ENCODE measurements at regions not wholly inside any gene's neighbourhood (a gene's known extent, or its start where the extent isn't known, plus 50 kb on each side); places are given as distances from the start of the nearest gene placed in this dataset.
A peak's percentile ranks its signal among the peaks of the same experiment; 100 is the strongest.

DNA sequence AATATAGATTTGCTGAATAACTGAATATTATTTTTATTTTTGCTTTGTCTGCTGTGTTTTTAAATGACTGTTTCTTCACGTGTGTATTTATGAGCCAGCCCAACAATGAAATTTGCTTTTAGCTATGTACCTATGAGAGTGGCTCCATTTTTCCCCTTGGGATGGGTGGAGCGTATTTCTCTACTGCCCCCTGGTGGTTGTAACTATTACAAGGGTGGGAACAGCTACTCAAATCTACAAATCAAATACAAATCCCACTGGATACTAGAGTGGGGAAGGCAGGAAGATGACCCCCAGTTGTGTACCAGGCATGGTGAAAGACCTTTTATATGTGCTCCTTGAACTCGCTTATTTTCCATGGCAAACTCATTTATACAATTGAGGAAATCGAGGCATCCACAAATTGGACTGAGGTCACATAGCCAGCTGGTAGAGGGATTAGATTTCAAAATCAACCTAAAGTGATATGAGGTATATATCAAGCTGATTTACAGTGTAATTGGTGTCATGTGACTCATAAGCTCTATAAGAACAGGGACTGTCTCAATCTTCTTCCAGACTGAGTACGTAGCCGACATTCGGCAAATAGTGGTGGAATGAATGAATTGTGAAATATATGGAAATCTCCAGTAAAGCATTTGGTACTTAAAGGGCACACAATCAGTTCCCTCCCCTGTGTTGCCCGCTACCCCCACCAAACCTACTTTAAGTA, 69.5 kb upstream of the VEPH1 start:
- Mint-ChIP-seq H3K9me3 (no peaks in the 10 kb centered on the region), H3K27ac (no peak overlapping the region), H3K4me1 (ENCODE audit: low read depth) (no peaks in the 10 kb centered on the region), H3K4me3 (no peak overlapping the region), H3K27me3 (peaks cover 10% of the 10 kb centered on the region), H3K36me3 (no peaks in the 10 kb centered on the region)
- DNase-seq, result peak; percentile 17
- ChIA-PET POLR2A (no interaction called here), CTCF (interaction anchor here (0.6 to 3.3 kb wide), 10 partner anchors 9 to 1393 kb away, joined by 3 to 147 read pairs (median 4); no protein-coding TSS in a partner anchor)
- intact Hi-C loops (cut with micrococcal nuclease), result loop anchor here (1.0 kb wide), 1 partner anchor 40 kb away; no protein-coding TSS in a partner anchor

DNA sequence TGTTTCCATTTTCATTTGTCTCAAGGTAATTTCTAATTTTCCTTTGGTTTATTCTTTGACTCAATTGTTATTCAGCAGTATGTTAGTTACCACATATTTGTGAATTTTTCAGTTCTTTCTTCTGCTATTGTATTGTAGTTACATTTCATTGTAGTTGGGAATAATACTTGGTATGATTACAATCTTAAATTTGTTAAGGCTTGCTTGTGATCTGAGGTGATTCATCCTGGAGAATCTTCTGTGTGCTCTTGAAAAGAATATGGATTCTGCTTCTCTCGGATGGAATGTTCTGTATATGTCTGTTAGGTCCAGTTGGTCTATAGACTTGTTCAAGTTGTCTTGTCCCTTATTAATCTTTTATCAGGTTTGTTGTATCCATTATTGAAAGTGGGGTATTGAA, 63.4 kb upstream of the VEPH1 start:
- intact Hi-C loops (cut with micrococcal nuclease), result no loop called here
- Mint-ChIP-seq H3K36me3 (no peaks in the 10 kb centered on the region), H3K4me1 (ENCODE audit: low read depth) (no peaks in the 10 kb centered on the region), H3K9me3 (no peaks in the 10 kb centered on the region), H3K4me3 (no peak overlapping the region), H3K27ac (no peak overlapping the region), H3K27me3 (peaks cover 6% of the 10 kb centered on the region)
- ChIA-PET CTCF (no interaction called here), POLR2A (no interaction called here)
- DNase-seq, result no peak

DNA sequence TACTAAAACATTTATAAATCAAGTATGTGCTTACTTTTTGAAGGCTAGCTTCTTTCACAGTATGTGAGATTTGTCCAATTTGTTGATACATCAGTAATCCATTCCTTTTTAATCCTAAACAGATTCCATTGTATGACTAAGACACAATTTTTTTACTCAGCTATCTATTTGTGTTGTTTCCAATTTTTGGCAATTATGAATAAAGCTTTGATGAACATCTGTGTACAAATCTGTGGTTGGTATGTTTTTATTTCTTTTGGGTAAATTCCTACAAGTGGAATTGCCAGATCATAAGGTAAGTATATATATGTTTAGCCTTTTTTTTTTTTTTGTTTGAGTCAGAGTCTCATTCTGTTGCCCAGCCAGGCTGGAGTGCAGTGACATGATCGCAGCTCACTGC, 56.2 kb upstream of the VEPH1 start:
- no peaks in the 10 kb centered on the region for H3K36me3 Mint-ChIP-seq
- ChIA-PET POLR2A (interaction anchor here (0.6 kb wide), 1 partner anchor 14 kb away, joined by 3 read pairs; no protein-coding TSS in a partner anchor), CTCF (interaction anchor here (0.6 kb wide), 1 partner anchor 45 kb away, joined by 3 read pairs; no protein-coding TSS in a partner anchor)
- intact Hi-C loops (cut with micrococcal nuclease), result no loop called here
- no peak overlapping the region for H3K27ac Mint-ChIP-seq
- no peak overlapping the region for H3K4me3 Mint-ChIP-seq
- no peaks in the 10 kb centered on the region for H3K4me1 Mint-ChIP-seq (ENCODE audit: low read depth)
- H3K27me3 Mint-ChIP-seq, result peaks cover 3% of the 10 kb centered on the region
- DNase-seq, result no peak
- no peaks in the 10 kb centered on the region for H3K9me3 Mint-ChIP-seq

Measured in activated CD4-positive, alpha-beta memory T cell treated with anti-CD3 and anti-CD28 coated beads for 36 hours (primary cell).